IPS-18a (cell line): ENCODE measurements at regions not wholly inside any gene's neighbourhood (a gene's known extent, or its start where the extent isn't known, plus 50 kb on each side); places are given as distances from the start of the nearest gene placed in this dataset.

Experiments
- H3K27ac ChIP-seq: one replicate; pipeline ENCODE4 v1.5.1; 2013; ENCODE audit warnings: low read length
- H3K27me3 ChIP-seq: one replicate; pipeline ENCODE4 v1.6.1; 2013; ENCODE audit warnings: mild to moderate bottlenecking, low read length; ENCODE audit not compliant: control insufficient read depth, insufficient read depth
- H3K36me3 ChIP-seq: one replicate; pipeline ENCODE4 v1.6.1; 2013; ENCODE audit warnings: low read depth, low read length; ENCODE audit not compliant: control insufficient read depth
- H3K4me1 ChIP-seq: one replicate; pipeline ENCODE4 v1.6.1; 2013; ENCODE audit warnings: low read depth, low read length; ENCODE audit not compliant: control insufficient read depth
- H3K4me3 ChIP-seq: one replicate; pipeline ENCODE4 v1.5.1; 2013; ENCODE audit warnings: low read length
- H3K9ac ChIP-seq: one replicate; pipeline ENCODE4 v1.6.1; 2013; ENCODE audit warnings: mild to moderate bottlenecking, low read length, moderate library complexity
- H3K9me3 ChIP-seq: one replicate; pipeline ENCODE4 v1.6.1; 2013; ENCODE audit warnings: low read depth, low read length; ENCODE audit not compliant: control insufficient read depth

- no peaks in the 10 kb centered on the region for H3K27me3 ChIP-seq
- no peak overlapping the region for H3K4me3 ChIP-seq
- no peaks in the 10 kb centered on the region for H3K4me1 ChIP-seq
- no peaks in the 10 kb centered on the region for H3K36me3 ChIP-seq
- H3K27ac ChIP-seq, result no peak overlapping the region
- H3K9ac ChIP-seq, result no peak overlapping the region
- no peaks in the 10 kb centered on the region for H3K9me3 ChIP-seq
These were observed 116.0 kb upstream of the PDE5A start for GRCh38 chr4:119744580-119744979.

GRCh38 chr4:119743644-119744043 lies 115.0 kb upstream of the PDE5A start:
- Histone ChIP-seq H3K4me1 (no peaks in the 10 kb centered on the region), H3K9ac (no peak overlapping the region), H3K27ac (no peak overlapping the region), H3K4me3 (no peak overlapping the region), H3K9me3 (no peaks in the 10 kb centered on the region), H3K36me3 (no peaks in the 10 kb centered on the region), H3K27me3 (no peaks in the 10 kb centered on the region)

GRCh38 chr4:119739796-119740195 lies 111.2 kb upstream of the PDE5A start:
- Histone ChIP-seq H3K27me3 (no peaks in the 10 kb centered on the region), H3K9ac (no peak overlapping the region), H3K27ac (no peak overlapping the region), H3K36me3 (no peaks in the 10 kb centered on the region), H3K4me1 (no peaks in the 10 kb centered on the region), H3K4me3 (no peak overlapping the region), H3K9me3 (no peaks in the 10 kb centered on the region)

GRCh38 chr4:119738901-119739300 lies 110.3 kb upstream of the PDE5A start:
- Histone ChIP-seq H3K4me3 (no peak overlapping the region), H3K27me3 (no peaks in the 10 kb centered on the region), H3K9me3 (no peaks in the 10 kb centered on the region), H3K9ac (no peak overlapping the region), H3K4me1 (no peaks in the 10 kb centered on the region), H3K27ac (no peak overlapping the region), H3K36me3 (no peaks in the 10 kb centered on the region)

- Histone ChIP-seq H3K27me3 (no peaks in the 10 kb centered on the region), H3K36me3 (no peaks in the 10 kb centered on the region), H3K4me3 (no peak overlapping the region), H3K4me1 (no peaks in the 10 kb centered on the region), H3K27ac (no peak overlapping the region), H3K9me3 (no peaks in the 10 kb centered on the region), H3K9ac (no peak overlapping the region)
These were observed 108.0 kb upstream of the PDE5A start for GRCh38 chr4:119736559-119736958.

GRCh38 chr4:119735165-119735651 lies 106.6 kb upstream of the PDE5A start:
- Histone ChIP-seq H3K36me3 (no peaks in the 10 kb centered on the region), H3K9me3 (no peaks in the 10 kb centered on the region), H3K4me1 (no peaks in the 10 kb centered on the region), H3K4me3 (no peak overlapping the region), H3K27me3 (no peaks in the 10 kb centered on the region), H3K27ac (no peak overlapping the region), H3K9ac (no peak overlapping the region)

- H3K4me3 ChIP-seq, result no peak overlapping the region
- H3K9ac ChIP-seq, result no peak overlapping the region
- H3K27me3 ChIP-seq, result no peaks in the 10 kb centered on the region
- H3K27ac ChIP-seq, result no peak overlapping the region
- no peaks in the 10 kb centered on the region for H3K36me3 ChIP-seq
- no peaks in the 10 kb centered on the region for H3K9me3 ChIP-seq
- H3K4me1 ChIP-seq, result no peaks in the 10 kb centered on the region
These were observed 104.8 kb upstream of the PDE5A start for GRCh38 chr4:119733431-119733830.

- Histone ChIP-seq H3K27me3 (no peaks in the 10 kb centered on the region), H3K4me1 (no peaks in the 10 kb centered on the region), H3K27ac (no peak overlapping the region), H3K4me3 (no peak overlapping the region), H3K9ac (no peak overlapping the region), H3K9me3 (no peaks in the 10 kb centered on the region), H3K36me3 (no peaks in the 10 kb centered on the region)
These were observed 103.2 kb upstream of the PDE5A start for GRCh38 chr4:119731778-119732177.

- Histone ChIP-seq H3K9me3 (no peaks in the 10 kb centered on the region), H3K36me3 (no peaks in the 10 kb centered on the region), H3K9ac (no peak overlapping the region), H3K27me3 (no peaks in the 10 kb centered on the region), H3K4me1 (peaks cover 1% of the 10 kb centered on the region), H3K27ac (no peak overlapping the region), H3K4me3 (no peak overlapping the region)
These were observed 102.6 kb upstream of the PDE5A start for GRCh38 chr4:119731146-119731742.

- no peak overlapping the region for H3K27ac ChIP-seq
- no peak overlapping the region for H3K9ac ChIP-seq
- H3K9me3 ChIP-seq, result no peaks in the 10 kb centered on the region
- peaks cover 7% of the 10 kb centered on the region for H3K4me1 ChIP-seq
- H3K4me3 ChIP-seq, result no peak overlapping the region
- H3K27me3 ChIP-seq, result no peaks in the 10 kb centered on the region
- H3K36me3 ChIP-seq, result no peaks in the 10 kb centered on the region
These were observed 102.0 kb upstream of the PDE5A start for GRCh38 chr4:119730671-119730950.

- Histone ChIP-seq H3K27ac (no peak overlapping the region), H3K9ac (no peak overlapping the region), H3K36me3 (no peaks in the 10 kb centered on the region), H3K4me3 (no peak overlapping the region), H3K9me3 (no peaks in the 10 kb centered on the region), H3K27me3 (no peaks in the 10 kb centered on the region), H3K4me1 (peaks cover 9% of the 10 kb centered on the region)
These were observed 101.4 kb upstream of the PDE5A start for GRCh38 chr4:119729835-119730670.
